HUES6 (cell line): ENCODE measurements at regions not wholly inside any gene's neighbourhood (a gene's known extent, or its start where the extent isn't known, plus 50 kb on each side); places are given as distances from the start of the nearest gene placed in this dataset.
"Not testable (repeated sequence)": the region's sequence is repeated elsewhere in the genome, so short reads cannot be mapped to it uniquely, and the experiment has no call there.

Experiments used
- H3K27ac ChIP-seq: 2 replicates; pipeline ENCODE4 v1.7.0; 2013; ENCODE audit warnings: low read depth, mild to moderate bottlenecking, low read length, inconsistent platforms
- H3K27me3 ChIP-seq: 2 replicates; pipeline ENCODE4 v1.6.1; 2013; ENCODE audit warnings: low read length; ENCODE audit not compliant: control insufficient read depth, insufficient read depth
- H3K36me3 ChIP-seq: 2 replicates; pipeline ENCODE4 v1.6.1; 2013; ENCODE audit warnings: low read length; ENCODE audit not compliant: control insufficient read depth, insufficient read depth
- H3K4me1 ChIP-seq: 2 replicates; pipeline ENCODE4 v1.6.1; 2013; ENCODE audit warnings: low read length; ENCODE audit not compliant: control insufficient read depth, insufficient read depth
- H3K4me3 ChIP-seq: 2 replicates; pipeline ENCODE4 v1.5.1; 2013; ENCODE audit warnings: low read depth, low read length
- H3K9ac ChIP-seq: one replicate; pipeline ENCODE4 v1.6.1; 2013; ENCODE audit warnings: mild to moderate bottlenecking, low read length
- H3K9me3 ChIP-seq: 2 replicates; pipeline ENCODE4 v1.6.1; 2013; ENCODE audit warnings: low read depth, low read length; ENCODE audit not compliant: control insufficient read depth, insufficient read depth

DNA sequence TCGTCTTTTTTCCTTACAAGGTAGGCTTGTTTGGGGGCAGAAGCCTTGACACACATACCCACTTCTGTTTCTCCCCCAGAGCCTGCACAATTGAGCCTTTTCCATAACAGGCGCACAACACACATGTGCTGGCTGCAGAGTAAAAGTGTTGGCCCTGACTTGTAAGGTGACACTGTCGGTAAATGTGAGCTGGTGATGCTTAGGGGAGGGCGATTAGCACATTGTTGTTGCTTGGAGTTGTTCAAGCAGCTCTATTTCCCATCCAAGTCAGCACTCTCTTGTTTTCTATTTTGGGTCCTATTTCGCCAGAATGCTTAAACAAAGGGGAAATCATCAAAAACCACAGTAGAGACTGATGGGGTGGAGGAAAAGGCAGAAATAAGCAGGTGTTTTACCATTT lies 51.9 kb upstream of the PTPRJ start:
- H3K9me3 ChIP-seq, result no peaks in the 10 kb centered on the region
- H3K36me3 ChIP-seq, result no peaks in the 10 kb centered on the region
- peaks cover 6% of the 10 kb centered on the region for H3K4me1 ChIP-seq
- H3K27me3 ChIP-seq, result no peaks in the 10 kb centered on the region
- no peak overlapping the region for H3K9ac ChIP-seq
- H3K27ac ChIP-seq, result no peak overlapping the region
- no peak overlapping the region for H3K4me3 ChIP-seq

- no peaks in the 10 kb centered on the region for H3K27me3 ChIP-seq
- H3K27ac ChIP-seq, result no peak overlapping the region
- H3K4me1 ChIP-seq, result peaks cover 9% of the 10 kb centered on the region
- no peak overlapping the region for H3K9ac ChIP-seq
- no peaks in the 10 kb centered on the region for H3K36me3 ChIP-seq
- no peaks in the 10 kb centered on the region for H3K9me3 ChIP-seq
- H3K4me3 ChIP-seq, result no peak overlapping the region
Measured at GRCh38 chr11:47924184-47924691, 56.1 kb upstream of the PTPRJ start.

DNA sequence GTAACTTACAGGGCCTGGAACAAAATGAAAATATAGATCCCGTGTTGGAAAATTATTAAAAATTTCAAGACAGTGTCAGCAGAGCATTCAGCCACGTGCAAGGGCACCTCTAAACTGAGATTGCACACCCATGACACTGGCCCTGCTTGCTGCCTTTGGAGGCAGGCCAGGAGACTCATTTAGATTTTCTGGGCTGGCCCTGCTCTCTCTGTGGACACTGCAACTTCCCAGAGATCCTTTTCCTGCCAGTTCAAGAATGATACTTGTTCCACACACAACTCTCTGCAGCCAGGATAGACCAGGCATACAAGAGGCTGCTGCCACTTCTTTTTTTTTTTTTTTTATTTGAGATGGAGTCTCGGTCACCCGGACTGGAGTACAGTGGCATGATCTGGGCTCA lies 56.7 kb upstream of the PTPRJ start:
- H3K9ac ChIP-seq, result no peak overlapping the region
- peaks cover 11% of the 10 kb centered on the region for H3K4me1 ChIP-seq
- H3K27me3 ChIP-seq, result no peaks in the 10 kb centered on the region
- H3K4me3 ChIP-seq, result no peak overlapping the region
- H3K36me3 ChIP-seq, result no peaks in the 10 kb centered on the region
- no peak overlapping the region for H3K27ac ChIP-seq
- H3K9me3 ChIP-seq, result no peaks in the 10 kb centered on the region

- H3K27me3 ChIP-seq, H3K4me3 ChIP-seq, H3K36me3 ChIP-seq, H3K27ac ChIP-seq, H3K9me3 ChIP-seq, H3K9ac ChIP-seq: not testable (repeated sequence)
- H3K4me1 ChIP-seq, result peaks cover 15% of the 10 kb centered on the region; the same call in 1 of the 2 replicates
Measured at GRCh38 chr11:47921080-47921555, 59.2 kb upstream of the PTPRJ start.

GRCh38 chr11:47918882-47919495 lies 61.4 kb upstream of the PTPRJ start:
- H3K4me3 ChIP-seq, result no peak overlapping the region
- H3K4me1 ChIP-seq, result peaks cover 18% of the 10 kb centered on the region; the same call in 1 of the 2 replicates
- no peaks in the 10 kb centered on the region for H3K27me3 ChIP-seq
- H3K36me3 ChIP-seq, result no peaks in the 10 kb centered on the region
- H3K9me3 ChIP-seq, result no peaks in the 10 kb centered on the region
- peak overlapping the region; percentile 29 for H3K9ac ChIP-seq
- H3K27ac ChIP-seq, result no peak overlapping the region

DNA sequence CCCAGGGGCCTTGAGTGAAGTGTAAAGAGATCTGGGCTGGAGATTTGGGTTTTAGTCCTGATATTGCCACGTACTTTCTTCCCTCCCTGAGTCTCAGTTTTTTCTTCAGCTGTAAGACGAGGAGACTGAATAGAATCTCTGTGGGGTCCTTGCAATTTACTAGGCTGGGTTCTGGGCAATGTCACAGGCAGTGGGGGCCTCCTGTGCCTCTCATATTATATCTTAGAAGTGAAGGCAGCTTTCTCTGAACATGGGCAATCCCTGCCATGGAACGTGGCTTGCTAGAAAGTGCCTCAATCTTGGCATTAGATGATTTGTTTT lies 62.0 kb upstream of the PTPRJ start:
- Histone ChIP-seq H3K9ac (no peak overlapping the region), H3K27ac (no peak overlapping the region)

DNA sequence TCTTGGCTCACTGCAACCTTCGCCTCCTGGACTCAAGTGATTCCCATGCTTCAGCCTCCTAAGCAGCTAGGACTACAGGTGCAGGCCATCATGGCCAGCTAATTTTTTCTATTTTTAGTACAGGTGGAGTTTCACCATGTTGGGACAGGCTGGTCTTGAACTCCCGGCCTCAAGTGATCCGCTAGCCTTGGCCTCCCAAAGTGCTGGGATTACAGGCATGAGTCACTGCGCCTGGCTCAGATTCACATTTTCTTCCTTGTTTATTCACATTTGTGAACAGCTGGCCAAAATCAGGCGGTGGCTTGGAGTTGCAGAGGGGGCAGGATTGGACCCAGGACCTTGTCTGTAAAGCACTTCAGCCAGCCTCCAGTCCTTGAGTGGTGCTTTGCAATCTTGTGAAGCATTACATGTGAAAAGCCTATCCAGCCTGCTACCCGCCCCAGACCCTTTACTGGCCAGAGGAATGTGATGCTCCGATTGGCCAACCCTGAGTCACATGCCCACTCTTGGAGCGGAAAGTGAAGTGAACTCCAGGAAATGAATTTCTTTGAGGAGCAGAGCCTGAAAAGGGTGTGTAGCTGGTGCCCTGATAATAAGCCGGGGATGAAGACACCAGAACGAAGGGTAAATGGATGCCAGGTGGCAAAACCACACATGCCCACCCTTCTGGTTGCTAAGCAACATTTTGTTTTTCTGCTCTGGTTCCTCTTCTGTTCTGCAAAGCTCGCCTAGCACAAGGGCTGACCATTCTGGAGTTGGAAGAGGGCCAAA lies 62.6 kb upstream of the PTPRJ start:
- Histone ChIP-seq H3K27ac (no peak overlapping the region), H3K4me3 (no peak overlapping the region), H3K4me1 (peaks cover 23% of the 10 kb centered on the region; the same call in 1 of the 2 replicates), H3K36me3 (no peaks in the 10 kb centered on the region), H3K9ac (no peak overlapping the region), H3K9me3 (no peaks in the 10 kb centered on the region), H3K27me3 (no peaks in the 10 kb centered on the region)

More for the DNA sequence above, 62.0 kb upstream of the PTPRJ start:
- H3K36me3 ChIP-seq, result no peaks in the 10 kb centered on the region
- H3K4me1 ChIP-seq, result peaks cover 23% of the 10 kb centered on the region; the same call in 1 of the 2 replicates
- H3K27me3 ChIP-seq, result no peaks in the 10 kb centered on the region
- no peak overlapping the region for H3K4me3 ChIP-seq
- no peaks in the 10 kb centered on the region for H3K9me3 ChIP-seq

GRCh38 chr11:47916361-47916841 lies 64.0 kb upstream of the PTPRJ start:
- Histone ChIP-seq H3K27me3 (no peaks in the 10 kb centered on the region), H3K9me3 (no peaks in the 10 kb centered on the region), H3K4me1 (peaks cover 24% of the 10 kb centered on the region; the same call in 1 of the 2 replicates), H3K9ac (peak overlapping the region; percentile 56), H3K27ac (no peak overlapping the region), H3K36me3 (no peaks in the 10 kb centered on the region), H3K4me3 (no peak overlapping the region)

DNA sequence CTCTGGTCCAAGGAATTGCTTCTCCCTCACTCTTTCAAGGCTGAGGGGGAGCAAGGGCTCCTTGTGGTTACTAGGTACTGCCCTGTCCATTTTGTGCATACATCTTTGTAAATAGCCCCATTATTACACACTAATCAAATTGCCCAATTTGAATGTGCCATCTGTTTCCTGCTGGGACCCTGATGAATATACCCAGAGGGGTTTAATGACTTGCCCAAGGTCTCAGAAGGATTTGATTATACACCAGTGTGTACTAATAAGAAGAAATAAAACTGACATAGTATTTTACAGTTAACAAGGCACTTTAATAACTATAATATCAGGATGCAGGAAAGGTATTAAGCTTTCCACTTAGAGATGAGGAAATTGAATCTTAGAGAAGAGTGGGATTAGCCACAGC lies 64.6 kb upstream of the PTPRJ start:
- no peaks in the 10 kb centered on the region for H3K9me3 ChIP-seq
- no peaks in the 10 kb centered on the region for H3K36me3 ChIP-seq
- H3K27me3 ChIP-seq, result no peaks in the 10 kb centered on the region
- H3K9ac ChIP-seq, result no peak overlapping the region
- no peak overlapping the region for H3K27ac ChIP-seq
- H3K4me1 ChIP-seq, result peaks cover 25% of the 10 kb centered on the region; the same call in 1 of the 2 replicates
- H3K4me3 ChIP-seq, result no peak overlapping the region

GRCh38 chr11:47915374-47915773 lies 65.0 kb upstream of the PTPRJ start:
- Histone ChIP-seq H3K27me3 (no peaks in the 10 kb centered on the region), H3K4me3 (no peak overlapping the region), H3K36me3 (no peaks in the 10 kb centered on the region), H3K9ac (no peak overlapping the region), H3K27ac (no peak overlapping the region), H3K4me1 (peaks cover 25% of the 10 kb centered on the region; the same call in 1 of the 2 replicates), H3K9me3 (no peaks in the 10 kb centered on the region)

DNA sequence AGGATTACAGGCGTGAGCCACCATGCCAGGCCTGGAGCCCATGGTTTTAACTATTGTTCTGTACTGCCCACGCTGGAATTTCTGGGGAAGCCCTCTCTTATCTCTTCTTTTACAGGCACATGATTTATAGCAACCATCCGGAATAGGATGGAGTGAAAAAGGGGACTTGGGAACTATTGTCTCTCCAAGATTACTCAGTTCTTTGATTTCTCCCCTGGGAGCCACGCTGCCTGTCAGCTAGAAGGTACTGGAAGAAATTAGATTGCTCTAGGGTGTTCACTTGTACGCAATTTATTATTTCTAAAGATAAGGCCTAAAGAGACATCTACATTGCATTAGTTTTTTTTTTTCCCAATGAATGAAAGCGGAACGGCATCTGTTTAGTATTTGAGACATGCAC lies 65.6 kb upstream of the PTPRJ start:
- H3K9ac ChIP-seq, result no peak overlapping the region
- H3K4me3 ChIP-seq, result no peak overlapping the region
- H3K27me3 ChIP-seq, result no peaks in the 10 kb centered on the region
- H3K27ac ChIP-seq, result no peak overlapping the region
- no peaks in the 10 kb centered on the region for H3K36me3 ChIP-seq
- no peaks in the 10 kb centered on the region for H3K9me3 ChIP-seq
- H3K4me1 ChIP-seq, result peaks cover 25% of the 10 kb centered on the region; the same call in 1 of the 2 replicates
